K562 (cell line): ENCODE measurements at regions not wholly inside any gene's neighbourhood (a gene's known extent, or its start where the extent isn't known, plus 50 kb on each side); places are given as distances from the start of the nearest gene placed in this dataset.

Experiments used
- ATAC-seq: fragments of 200-7000 bp; cut with Tn5 transposase; 3 replicates; pipeline ENCODE4 v1.9.1; 2020; ENCODE audit warnings: moderate library complexity
- BruUV-seq: library from RNA; stranded (reverse); fragments of 400-500 nt; replicated peaks from 2 replicates; lab custom pipeline; 2021; lab: Mats Ljungman, UMichigan
- CTCF ChIA-PET: fragments of 300-600 bp; formaldehyde crosslinking; extraction: SDS; loops from one replicate; lab custom pipeline; 2021; ENCODE audit warnings: low intra/inter-chr PET ratio; lab: Yijun Ruan, JAX
- POLR2A ChIA-PET: fragments of 300-600, 350-650 bp; sonication (Branson Sonifier 250); formaldehyde crosslinking; extraction: SDS; loops from one replicate; lab custom pipeline; 2021; ENCODE audit warnings: antibody characterized with exemption, inconsistent platforms; lab: Yijun Ruan, JAX
- DNase-seq, 4 experiments: peaks; one replicate each; pipeline versions ENCODE4 v3.0.0 to v3.0.0-alpha.2; 2011 to 2018; ENCODE audit warnings: low spot score in 3 of 4, mixed read lengths in 3 of 4; ENCODE audit errors: extremely low read depth in 1 of 4
- FAIRE-seq: peaks from 2 replicates; lab custom pipeline; 2011; peaks lifted over from hg19 to GRCh38; lab: Jason Lieb, UNC
- H2AFZ ChIP-seq: 2 replicates; pipeline ENCODE4 v1.6.0; 2011; ENCODE audit warnings: low read depth, low read length, control low read depth, inconsistent platforms
- H3K27ac ChIP-seq: fragments of 200-600 bp; 3 replicates; pipeline ENCODE4 v1.8.0; 2011; ENCODE audit warnings: low read depth, mild to moderate bottlenecking, control low read depth, inconsistent platforms, low read length, moderate library complexity, mixed read lengths; ENCODE audit errors: extremely low read depth
- H3K27me3 ChIP-seq, 2 experiments: fragments of 300-600 bp in 1 of 2; 2 replicates in 1 of 2; 3 replicates in 1 of 2; pipeline versions ENCODE4 v1.6.0 to v1.8.0; 2011; ENCODE audit warnings: inconsistent platforms in 2 of 2, low read length in 2 of 2, mild to moderate bottlenecking in 1 of 2, mixed read lengths in 1 of 2, moderate library complexity in 1 of 2; ENCODE audit not compliant: control insufficient read depth in 2 of 2, insufficient read depth in 2 of 2
- H3K36me3 ChIP-seq: fragments of 300-600 bp; 3 replicates; pipeline ENCODE4 v1.8.0; 2011; ENCODE audit warnings: mild to moderate bottlenecking, low read length, inconsistent platforms; ENCODE audit not compliant: control insufficient read depth, insufficient read depth
- H3K4me1 ChIP-seq, 2 experiments: fragments of 200-600 bp in 1 of 2; replicated peaks in 1 of 2; 2 replicates in 1 of 2; 3 replicates in 1 of 2; pipeline versions ENCODE4 v1.5.1 to v1.8.0; 2011; ENCODE audit warnings: inconsistent platforms in 2 of 2, low read length in 2 of 2, mild to moderate bottlenecking in 1 of 2, mixed read lengths in 1 of 2, moderate library complexity in 1 of 2; ENCODE audit not compliant: control insufficient read depth in 2 of 2, insufficient read depth in 2 of 2
- H3K4me2 ChIP-seq: 2 replicates; pipeline ENCODE4 v1.6.1; 2011; ENCODE audit warnings: low read length, control low read depth, inconsistent platforms, mixed read lengths; ENCODE audit not compliant: insufficient read depth
- H3K4me3 ChIP-seq: fragments of 200-600 bp; sonication (generic), shearing (Covaris generic); 2 replicates; pipeline ENCODE4 v1.5.1; 2016; ENCODE audit warnings: control low read depth, inconsistent platforms
- H3K79me2 ChIP-seq: fragments of 200-600 bp; 3 replicates; pipeline ENCODE4 v1.8.0; 2011; ENCODE audit warnings: low read length, inconsistent platforms; ENCODE audit not compliant: control insufficient read depth, insufficient read depth
- H3K9ac ChIP-seq, 2 experiments: 2 replicates each; pipeline versions ENCODE4 v1.6.0 to v1.6.1; 2011; ENCODE audit warnings: low read depth in 2 of 2, low read length in 2 of 2, control low read depth in 1 of 2, inconsistent platforms in 1 of 2, mild to moderate bottlenecking in 1 of 2, mixed read lengths in 1 of 2; ENCODE audit not compliant: insufficient read depth in 1 of 2
- H3K9me1 ChIP-seq: one replicate; pipeline ENCODE4 v1.6.0; 2011; ENCODE audit warnings: inconsistent platforms, mild to moderate bottlenecking, low read length, moderate library complexity; ENCODE audit not compliant: control insufficient read depth, insufficient read depth
- H3K9me3 ChIP-seq: replicated peaks from 2 replicates; pipeline ENCODE4 v1.5.1; 2011; ENCODE audit warnings: low read depth, low read length, inconsistent platforms; ENCODE audit not compliant: control insufficient read depth, insufficient read depth
- H4K20me1 ChIP-seq: replicated peaks from 2 replicates; pipeline ENCODE4 v1.6.1; 2011; ENCODE audit warnings: low read length, inconsistent platforms, mixed read lengths; ENCODE audit not compliant: control insufficient read depth, insufficient read depth
- ATF1 ChIP-seq, 2 experiments: fragments of 450-650 bp in 1 of 2; IDR thresholded peaks; 2 replicates each; pipeline ENCODE4 v1.6.1; 2016; ENCODE audit warnings: missing compliant biosample characterization in 1 of 2, missing genetic modification characterization in 1 of 2
- CHCHD3 ChIP-seq: fragments of 250-450 bp; sonication (Bioruptor Pico); IDR thresholded peaks from 2 replicates; pipeline ENCODE4 v2.1.2; 2022; ENCODE audit warnings: mild to moderate bottlenecking
- FOXJ3 ChIP-seq: sonication (generic); formaldehyde crosslinking; IDR thresholded peaks from 2 replicates; pipeline ENCODE4 v1.4.0; 2020; ENCODE audit warnings: mild to moderate bottlenecking, missing genetic modification reagents
- ZBTB5 ChIP-seq: fragments of 450-650 bp; IDR thresholded peaks from 2 replicates; pipeline ENCODE4 v1.6.1; 2017; ENCODE audit warnings: antibody characterized with exemption
- ZNF277 ChIP-seq: fragments of 250-450 bp; sonication (Bioruptor Pico); IDR thresholded peaks from 2 replicates; pipeline ENCODE4 v1.8.0; 2022; ENCODE audit warnings: inconsistent platforms, mild to moderate bottlenecking, moderate library complexity, borderline replicate concordance
- ZNF436 ChIP-seq: fragments of 250-450, 450-650 bp; sonication (Bioruptor Pico); formaldehyde crosslinking; IDR thresholded peaks from 2 replicates; pipeline ENCODE4 v1.7.0; 2020; ENCODE audit warnings: mild to moderate bottlenecking
- ZNF609 ChIP-seq: sonication (generic); formaldehyde crosslinking; IDR thresholded peaks from 2 replicates; pipeline ENCODE4 v1.8.1; 2023; ENCODE audit warnings: missing genetic modification reagents, mild to moderate bottlenecking, borderline replicate concordance
- WGBS: fragments of 100-300 bp; shearing (Covaris generic); methylation state at CpG from one replicate; pipeline ENCODE4 v1.1.6; 2016; ENCODE audit warnings: low coverage, mixed read lengths; ENCODE audit not compliant: insufficient coverage; ENCODE audit errors: missing lambda C conversion rate; 5-methylcytosine and 5-hydroxymethylcytosine counted together
- in situ Hi-C: fragments of 300-500 bp; cut with MboI; formaldehyde crosslinking; loops from 4 replicates; pipeline ENCODE4 v1.15.0; 2018; ENCODE audit warnings: inconsistent platforms, mixed read lengths
- intact Hi-C: fragments of 100-400 bp; cut with micrococcal nuclease; formaldehyde crosslinking; loops from 2 replicates; pipeline ENCODE4 v1.14.2; 2022

GRCh38 chr2:144998435-144998834, 478.5 kb upstream of the ZEB2 start:
- H3K36me3 ChIP-seq, result no peaks in the 10 kb centered on the region
- no peak overlapping the region; the same call in 1 of the 2 replicates for H2AFZ ChIP-seq
- no peak overlapping the region for H3K4me2 ChIP-seq
- CTCF ChIA-PET, result no interaction called here
- H3K4me3 ChIP-seq, result no peak overlapping the region
- no peak overlapping the region for H3K9ac ChIP-seq
- intact Hi-C loops, result no loop called here
- H3K4me1 ChIP-seq, result no peaks in the 10 kb centered on the region
- no peak for DNase-seq
- ATAC-seq, result no peak
- H3K27me3 ChIP-seq, result no peaks in the 10 kb centered on the region
- H3K9me1 ChIP-seq, result no peaks in the 10 kb centered on the region
- POLR2A ChIA-PET, result no interaction called here
- no peaks in the 10 kb centered on the region for H3K79me2 ChIP-seq
- BruUV-seq, result no TSS peak
- 53% methylated on average over 4 of the region's 4 CpGs for WGBS
- in situ Hi-C loops, result no loop called here
- H3K9me3 ChIP-seq, result no peaks in the 10 kb centered on the region
- H4K20me1 ChIP-seq, result no peaks in the 10 kb centered on the region
- no peak overlapping the region for H3K27ac ChIP-seq
- FAIRE-seq, result no peak
- TF ChIP-seq ZNF436 (CRISPR knock-in tag) (no peak), ZNF277 (CRISPR knock-in tag) (no peak), ZNF609 (CRISPR knock-in tag) (no peak), FOXJ3 (no peak), ZBTB5 (no peak), ATF1 (CRISPR knock-in tag; IDR thresholded peaks at IDR 0.05) (no peak), ATF1 (tag; IDR thresholded peaks at IDR 0.05) (no peak), CHCHD3 (CRISPR knock-in tag) (no peak)
